NAMALWA (cell line): ENCODE measurements at regions not wholly inside any gene's neighbourhood (a gene's known extent, or its start where the extent isn't known, plus 50 kb on each side); places are given as distances from the start of the nearest gene placed in this dataset.
"Not testable (repeated sequence)": the region's sequence is repeated elsewhere in the genome, so short reads cannot be mapped to it uniquely, and the experiment has no call there.

Experiments used
- DNase-seq: peaks from one replicate; pipeline ENCODE4 v3.0.0-alpha.2; 2015; ENCODE audit warnings: low spot score

- DNase-seq = no peak
Measured at GRCh38 chr1:245025525-245025924, 129.3 kb upstream of the KIF26B start.

- DNase-seq = no peak
Measured at GRCh38 chr1:245023222-245023621, 131.6 kb upstream of the KIF26B start.

GRCh38 chr1:245019910-245020486, 134.8 kb upstream of the KIF26B start:
- DNase-seq = no peak

GRCh38 chr1:245016700-245017099, 138.1 kb upstream of the KIF26B start:
- no peak for DNase-seq

GRCh38 chr1:245015031-245015430, 139.8 kb upstream of the KIF26B start:
- no peak for DNase-seq

- DNase-seq = no peak
Measured at GRCh38 chr1:245014247-245015029, 140.3 kb upstream of the KIF26B start.

GRCh38 chr1:245010018-245010614, 144.7 kb upstream of the KIF26B start:
- no peak for DNase-seq

- DNase-seq = no peak
Measured at GRCh38 chr1:245008761-245009160, 144.4 kb upstream of the HNRNPU start.

- DNase-seq = no peak
Measured at GRCh38 chr1:245007852-245008251, 143.5 kb upstream of the HNRNPU start.

- DNase-seq = no peak
Measured at GRCh38 chr1:245003246-245003645, 138.9 kb upstream of the HNRNPU start.

- no peak for DNase-seq
Measured at GRCh38 chr1:245001252-245001651, 136.9 kb upstream of the HNRNPU start.

GRCh38 chr1:245000872-245001188, 136.5 kb upstream of the HNRNPU start:
- DNase-seq = no peak

GRCh38 chr1:244999644-245000043, 135.3 kb upstream of the HNRNPU start:
- DNase-seq = not testable (repeated sequence)

GRCh38 chr1:244998717-244999346, 134.5 kb upstream of the HNRNPU start:
- DNase-seq = no peak

GRCh38 chr1:244995602-244996400, 131.5 kb upstream of the HNRNPU start:
- DNase-seq = no peak

- no peak for DNase-seq
Measured at GRCh38 chr1:244992833-244993232, 128.5 kb upstream of the HNRNPU start.

- no peak for DNase-seq
Measured at GRCh38 chr1:244989813-244990212, 125.5 kb upstream of the HNRNPU start.

- no peak for DNase-seq
Measured at GRCh38 chr1:244988521-244988920, 124.2 kb upstream of the HNRNPU start.

GRCh38 chr1:244980605-244981004, 116.3 kb upstream of the HNRNPU start:
- DNase-seq = no peak

- DNase-seq = no peak
Measured at GRCh38 chr1:244974550-244974949, 110.2 kb upstream of the HNRNPU start.

- DNase-seq = no peak
Measured at GRCh38 chr1:244974106-244974505, 109.8 kb upstream of the HNRNPU start.

- DNase-seq = no peak
Measured at GRCh38 chr1:244971552-244972216, 107.3 kb upstream of the HNRNPU start.
